ENCODE measurements at regions not wholly inside any gene's neighbourhood (a gene's known extent, or its start where the extent isn't known, plus 50 kb on each side); places are given as distances from the start of the nearest gene placed in this dataset.

GRCh38 chr1:218503102-218503501, 158.0 kb downstream of the TGFB2 start:
- H3K4me3 ChIP-seq, result no peak overlapping the region
- no peaks in the 10 kb centered on the region for H3K27me3 ChIP-seq (replicated peaks in 1 of 7)
- H3K27ac ChIP-seq, result no peak overlapping the region
- intact Hi-C loops (cut with DNase I; ENCODE audit: low total_unique reads), result no loop called here
- H3K36me3 ChIP-seq, result no peaks in the 10 kb centered on the region
- peaks cover 3 to 20% (median 11%) of the 10 kb centered on the region in 8 donors for H3K9me3 ChIP-seq
- DNase-seq, result no peak
- peaks cover 0 to 17% (median 11%) of the 10 kb centered on the region in 6 donors for H3K4me1 ChIP-seq
- TF ChIP-seq POLR2AphosphoS5 (IDR thresholded peaks at IDR 0.05) (no peak), CTCF (IDR thresholded peaks at IDR 0.05 in 8 of 11, conservative IDR thresholded peaks at IDR 0.05 in 3 of 11) (no peak), POLR2A (IDR thresholded peaks at IDR 0.05) (no peak)

- 76 to 93% (median 83%) methylated on average over 2 of the region's 2 CpGs for whole genome bisulfite sequencing, 5 donors
- Histone ChIP-seq H3K27me3 (replicated peaks in 1 of 7) (no peaks in the 10 kb centered on the region), H3K36me3 (no peaks in the 10 kb centered on the region), H3K27ac (no peak overlapping the region), H3K4me3 (no peak overlapping the region), H3K4me1 (no peaks in the 10 kb centered on the region), H3K9me3 (peaks cover 3 to 30% (median 20%) of the 10 kb centered on the region in 8 donors)
- DNase-seq, result no peak
- intact Hi-C loops (cut with DNase I; ENCODE audit: low total_unique reads), result no loop called here
- no peak for TF ChIP-seq POLR2A (IDR thresholded peaks at IDR 0.05)
- TF ChIP-seq CTCF (IDR thresholded peaks at IDR 0.05 in 8 of 11, conservative IDR thresholded peaks at IDR 0.05 in 3 of 11), result no peak
- TF ChIP-seq POLR2AphosphoS5 (IDR thresholded peaks at IDR 0.05), result no peak
Observed at GRCh38 chr1:218507355-218508002, 162.3 kb downstream of the TGFB2 start.

GRCh38 chr1:218510153-218510772, 165.1 kb downstream of the TGFB2 start:
- Histone ChIP-seq H3K27me3 (replicated peaks in 1 of 7) (no peaks in the 10 kb centered on the region), H3K36me3 (no peaks in the 10 kb centered on the region), H3K4me1 (no peaks in the 10 kb centered on the region), H3K9me3 (peaks cover 3 to 30% (median 20%) of the 10 kb centered on the region in 8 donors), H3K27ac (no peak overlapping the region), H3K4me3 (no peak overlapping the region)
- DNase-seq, result no peak
- 86 to 87% (median 87%) methylated on average over 6 of the region's 6 CpGs for WGBS, 5 donors
- intact Hi-C loops (cut with DNase I; ENCODE audit: low total_unique reads), result no loop called here
- TF ChIP-seq CTCF (IDR thresholded peaks at IDR 0.05 in 8 of 11, conservative IDR thresholded peaks at IDR 0.05 in 3 of 11) (no peak), POLR2A (IDR thresholded peaks at IDR 0.05) (no peak), POLR2AphosphoS5 (IDR thresholded peaks at IDR 0.05) (no peak)

GRCh38 chr1:218513328-218513727, 168.2 kb downstream of the TGFB2 start:
- Histone ChIP-seq H3K4me1 (no peaks in the 10 kb centered on the region), H3K9me3 (peaks cover 0 to 8% (median 4%) of the 10 kb centered on the region in 8 donors), H3K36me3 (no peaks in the 10 kb centered on the region), H3K27ac (no peak overlapping the region), H3K27me3 (replicated peaks in 1 of 7) (no peaks in the 10 kb centered on the region), H3K4me3 (no peak overlapping the region)
- no peak for DNase-seq
- TF ChIP-seq POLR2A (IDR thresholded peaks at IDR 0.05) (no peak), POLR2AphosphoS5 (IDR thresholded peaks at IDR 0.05) (no peak), CTCF (IDR thresholded peaks at IDR 0.05 in 8 of 11, conservative IDR thresholded peaks at IDR 0.05 in 3 of 11) (no peak)
- intact Hi-C loops (cut with DNase I; ENCODE audit: low total_unique reads), result no loop called here
- WGBS, 5 donors, result 86 to 95% (median 90%) methylated on average over 3 of the region's 3 CpGs
